ENCODE measurements at regions not wholly inside any gene's neighbourhood (a gene's known extent, or its start where the extent isn't known, plus 50 kb on each side); places are given as distances from the start of the nearest gene placed in this dataset.

GRCh38 chr7:84916161-84916560 is 270.7 kb downstream of the SEMA3D start:
- no peak overlapping the region for H3K27ac ChIP-seq (ENCODE audit: low read depth, low read length, poor library complexity, severe bottlenecking)
- H4K20me1 ChIP-seq (ENCODE audit: insufficient read depth, low read length): no peaks in the 10 kb centered on the region
- no peaks in the 10 kb centered on the region for H3K9me3 ChIP-seq (ENCODE audit: low read length)
- H3K79me2 ChIP-seq (ENCODE audit: insufficient read depth, low read depth, low read length): no peaks in the 10 kb centered on the region
- H3K4me1 ChIP-seq (ENCODE audit: insufficient read depth, low read length, poor library complexity, severe bottlenecking): no peaks in the 10 kb centered on the region
- TF ChIP-seq CTCF (conservative IDR thresholded peaks at IDR 0.05; ENCODE audit: low read length) (no peak), EZH2phosphoT487 (IDR thresholded peaks at IDR 0.05; ENCODE audit: borderline replicate concordance, low read depth, low read length) (no peak)
- ChIA-PET POLR2A (no interaction called here), CTCF (ENCODE audit: unreplicated experiment) (no interaction called here)
- BruUV-seq (replicated peaks): no TSS peak
- no peak overlapping the region for H2AFZ ChIP-seq (ENCODE audit: low read length)
- no peaks in the 10 kb centered on the region for H3K9me2 ChIP-seq (ENCODE audit: insufficient read depth, low read length)
- no peaks in the 10 kb centered on the region for H3K36me3 ChIP-seq (ENCODE audit: insufficient read depth, low read length)
- DNase-seq (ENCODE audit: low spot score): no peak
- no peak overlapping the region for H3K4me3 ChIP-seq (ENCODE audit: low read depth, low read length, poor library complexity, severe bottlenecking)
- intact Hi-C loops (cut with micrococcal nuclease; ENCODE audit: unreplicated experiment): no loop called here
- no peak overlapping the region for H3K4me2 ChIP-seq (ENCODE audit: low read length)

- Histone ChIP-seq H4K20me1 (ENCODE audit: insufficient read depth, low read length) (no peaks in the 10 kb centered on the region), H3K27ac (ENCODE audit: low read depth, low read length, poor library complexity, severe bottlenecking) (no peak overlapping the region), H3K79me2 (ENCODE audit: insufficient read depth, low read depth, low read length) (no peaks in the 10 kb centered on the region), H3K4me1 (ENCODE audit: insufficient read depth, low read length, poor library complexity, severe bottlenecking) (no peaks in the 10 kb centered on the region), H3K9me3 (ENCODE audit: low read length) (no peaks in the 10 kb centered on the region), H2AFZ (ENCODE audit: low read length) (no peak overlapping the region), H3K4me2 (ENCODE audit: low read length) (no peak overlapping the region), H3K4me3 (ENCODE audit: low read depth, low read length, poor library complexity, severe bottlenecking) (no peak overlapping the region), H3K36me3 (ENCODE audit: insufficient read depth, low read length) (no peaks in the 10 kb centered on the region), H3K9me2 (ENCODE audit: insufficient read depth, low read length) (no peaks in the 10 kb centered on the region)
- ChIA-PET POLR2A (no interaction called here), CTCF (ENCODE audit: unreplicated experiment) (no interaction called here)
- DNase-seq (ENCODE audit: low spot score): no peak
- no TSS peak for BruUV-seq (replicated peaks)
- no peak for TF ChIP-seq EZH2phosphoT487 (IDR thresholded peaks at IDR 0.05; ENCODE audit: borderline replicate concordance, low read depth, low read length)
- 0 out of 2 replicates have a peak, but pooled peaks have one; percentile 17 for TF ChIP-seq CTCF (conservative IDR thresholded peaks at IDR 0.05; ENCODE audit: low read length)
- intact Hi-C loops (cut with micrococcal nuclease; ENCODE audit: unreplicated experiment): no loop called here
Measured at GRCh38 chr7:84914598-84914997, 272.3 kb downstream of the SEMA3D start.

GRCh38 chr7:84913731-84914130 is 273.1 kb downstream of the SEMA3D start:
- Histone ChIP-seq H3K36me3 (ENCODE audit: insufficient read depth, low read length) (no peaks in the 10 kb centered on the region), H2AFZ (ENCODE audit: low read length) (no peak overlapping the region), H3K79me2 (ENCODE audit: insufficient read depth, low read depth, low read length) (no peaks in the 10 kb centered on the region), H4K20me1 (ENCODE audit: insufficient read depth, low read length) (no peaks in the 10 kb centered on the region), H3K4me2 (ENCODE audit: low read length) (no peak overlapping the region), H3K4me3 (ENCODE audit: low read depth, low read length, poor library complexity, severe bottlenecking) (no peak overlapping the region), H3K4me1 (ENCODE audit: insufficient read depth, low read length, poor library complexity, severe bottlenecking) (no peaks in the 10 kb centered on the region), H3K27ac (ENCODE audit: low read depth, low read length, poor library complexity, severe bottlenecking) (no peak overlapping the region), H3K9me3 (ENCODE audit: low read length) (no peaks in the 10 kb centered on the region), H3K9me2 (ENCODE audit: insufficient read depth, low read length) (no peaks in the 10 kb centered on the region)
- intact Hi-C loops (cut with micrococcal nuclease; ENCODE audit: unreplicated experiment): no loop called here
- TF ChIP-seq EZH2phosphoT487 (IDR thresholded peaks at IDR 0.05; ENCODE audit: borderline replicate concordance, low read depth, low read length): no peak
- TF ChIP-seq CTCF (conservative IDR thresholded peaks at IDR 0.05; ENCODE audit: low read length): no peak
- BruUV-seq (replicated peaks): no TSS peak
- no peak for DNase-seq (ENCODE audit: low spot score)
- POLR2A ChIA-PET: no interaction called here
- CTCF ChIA-PET (ENCODE audit: unreplicated experiment): no interaction called here
